Fibroblast of the aortic adventitia (primary cell): ENCODE measurements at regions not wholly inside any gene's neighbourhood (a gene's known extent, or its start where the extent isn't known, plus 50 kb on each side); places are given as distances from the start of the nearest gene placed in this dataset.

Experiments
- DNase-seq: peaks from one replicate; pipeline ENCODE4 v3.0.0-alpha.2; 2010; ENCODE audit warnings: low read depth
- H3K4me3 ChIP-seq: 2 replicates; pipeline ENCODE4 v1.5.1; 2011; ENCODE audit warnings: low read depth, mild to moderate bottlenecking, control low read depth, low read length, moderate library complexity
- CTCF ChIP-seq: IDR thresholded peaks from 2 replicates; pipeline ENCODE4 v1.5.1; 2011; ENCODE audit warnings: mild to moderate bottlenecking, low read length, control low read depth, inconsistent platforms; ENCODE audit not compliant: insufficient read depth

- no peak for TF ChIP-seq CTCF
- DNase-seq, result no peak
- no peak overlapping the region for H3K4me3 ChIP-seq
Measured at GRCh38 chr2:6359964-6360363, 505.7 kb downstream of the CMPK2 start.

- DNase-seq, result no peak
- TF ChIP-seq CTCF, result no peak
- H3K4me3 ChIP-seq, result no peak overlapping the region
Measured at GRCh38 chr2:6362671-6363450, 502.8 kb downstream of the CMPK2 start.

- DNase-seq, result no peak
- TF ChIP-seq CTCF, result no peak
Measured at GRCh38 chr2:6368281-6368680, 497.4 kb downstream of the CMPK2 start.

GRCh38 chr2:6369266-6369665 lies 496.4 kb downstream of the CMPK2 start:
- TF ChIP-seq CTCF, result no peak
- H3K4me3 ChIP-seq, result no peak overlapping the region
- no peak for DNase-seq

More at GRCh38 chr2:6368281-6368680, 497.4 kb downstream of the CMPK2 start:
- H3K4me3 ChIP-seq, result no peak overlapping the region

GRCh38 chr2:6370753-6371551 lies 494.8 kb downstream of the CMPK2 start:
- no peak overlapping the region for H3K4me3 ChIP-seq
- TF ChIP-seq CTCF, result no peak
- no peak for DNase-seq

- TF ChIP-seq CTCF, result no peak
Measured at GRCh38 chr2:6372317-6372901, 493.3 kb downstream of the CMPK2 start.

More at GRCh38 chr2:6372317-6372901, 493.3 kb downstream of the CMPK2 start:
- peak; percentile 1 for DNase-seq
- H3K4me3 ChIP-seq, result no peak overlapping the region
